Epithelial cell of esophagus (primary cell): ENCODE measurements at regions not wholly inside any gene's neighbourhood (a gene's known extent, or its start where the extent isn't known, plus 50 kb on each side); places are given as distances from the start of the nearest gene placed in this dataset.

Source experiments
- DNase-seq: peaks from one replicate; pipeline ENCODE4 v3.0.0; 2010; ENCODE audit warnings: low read depth
- H3K4me3 ChIP-seq: 2 replicates; pipeline ENCODE4 v1.5.1; 2011; ENCODE audit warnings: mild to moderate bottlenecking, low read length, control low read depth
- TF ChIP-seq, protein P1 (sequence below): IDR thresholded peaks from 2 replicates; pipeline ENCODE4 v1.5.1; 2011; ENCODE audit warnings: low read depth, mild to moderate bottlenecking, low read length, control low read depth, inconsistent platforms; ENCODE audit not compliant: insufficient read depth; ENCODE audit errors: missing control alignments

DNA sequence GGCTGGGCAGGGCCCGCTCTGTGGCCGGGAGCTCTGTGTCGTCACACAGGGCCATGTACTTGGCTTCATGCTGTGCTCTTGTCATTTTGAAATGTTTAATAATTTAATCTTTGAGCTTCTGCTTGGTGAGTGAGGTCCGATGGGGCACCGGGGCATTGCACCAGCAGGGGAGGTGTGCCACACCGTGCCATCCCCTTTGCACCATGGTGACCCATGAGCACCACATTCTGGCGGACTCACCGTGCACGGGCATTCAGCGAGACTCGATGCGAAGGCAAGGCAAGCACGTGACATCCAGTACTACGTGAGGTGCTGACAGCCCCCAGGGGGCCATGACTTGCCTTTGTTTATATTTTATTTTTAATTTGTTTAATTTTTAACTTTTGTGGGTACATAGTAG, 204.3 kb downstream of the URI1 start:
- no peak overlapping the region for H3K4me3 ChIP-seq
- no peak for DNase-seq
- TF ChIP-seq, protein P1, sequence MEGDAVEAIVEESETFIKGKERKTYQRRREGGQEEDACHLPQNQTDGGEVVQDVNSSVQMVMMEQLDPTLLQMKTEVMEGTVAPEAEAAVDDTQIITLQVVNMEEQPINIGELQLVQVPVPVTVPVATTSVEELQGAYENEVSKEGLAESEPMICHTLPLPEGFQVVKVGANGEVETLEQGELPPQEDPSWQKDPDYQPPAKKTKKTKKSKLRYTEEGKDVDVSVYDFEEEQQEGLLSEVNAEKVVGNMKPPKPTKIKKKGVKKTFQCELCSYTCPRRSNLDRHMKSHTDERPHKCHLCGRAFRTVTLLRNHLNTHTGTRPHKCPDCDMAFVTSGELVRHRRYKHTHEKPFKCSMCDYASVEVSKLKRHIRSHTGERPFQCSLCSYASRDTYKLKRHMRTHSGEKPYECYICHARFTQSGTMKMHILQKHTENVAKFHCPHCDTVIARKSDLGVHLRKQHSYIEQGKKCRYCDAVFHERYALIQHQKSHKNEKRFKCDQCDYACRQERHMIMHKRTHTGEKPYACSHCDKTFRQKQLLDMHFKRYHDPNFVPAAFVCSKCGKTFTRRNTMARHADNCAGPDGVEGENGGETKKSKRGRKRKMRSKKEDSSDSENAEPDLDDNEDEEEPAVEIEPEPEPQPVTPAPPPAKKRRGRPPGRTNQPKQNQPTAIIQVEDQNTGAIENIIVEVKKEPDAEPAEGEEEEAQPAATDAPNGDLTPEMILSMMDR = no peak

DNA sequence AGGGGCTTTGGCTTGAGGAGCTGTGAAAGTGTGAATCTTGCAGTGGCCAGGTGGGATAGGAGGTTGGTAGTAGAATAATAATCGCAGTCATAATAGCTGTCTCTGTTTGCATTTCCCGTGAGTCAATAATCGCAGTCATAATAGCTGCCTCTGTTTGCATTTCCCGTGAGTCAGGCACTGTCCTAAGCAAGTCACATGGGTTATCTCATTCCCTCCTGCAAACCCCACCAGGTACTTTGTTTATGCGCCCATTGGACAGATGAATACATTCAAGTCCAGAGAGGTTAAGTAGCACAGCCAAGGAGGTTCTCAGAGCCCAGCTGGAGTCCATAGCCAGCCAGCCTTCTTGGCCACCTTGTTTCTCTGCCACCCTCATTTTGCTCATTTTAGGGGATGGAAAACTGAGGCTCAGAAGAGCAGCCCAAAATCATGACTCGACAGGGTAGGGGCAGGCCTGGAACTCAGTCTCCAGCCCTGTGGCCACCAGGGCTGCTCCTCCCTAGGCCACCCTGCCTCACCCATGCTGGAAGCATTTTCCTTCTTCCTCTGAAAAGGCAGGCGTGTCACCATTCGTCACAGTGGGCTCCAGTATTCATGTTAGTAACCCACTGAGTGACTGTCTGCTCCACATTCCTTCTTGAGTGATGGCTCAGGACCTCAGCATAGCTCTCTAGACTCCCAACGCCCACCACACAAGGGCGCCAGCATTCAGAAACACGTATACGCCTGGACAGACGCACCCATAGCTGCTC, 206.2 kb downstream of the URI1 start:
- no peak overlapping the region for H3K4me3 ChIP-seq
- TF ChIP-seq, protein P1 = no peak
- peak; percentile 17 for DNase-seq

DNA sequence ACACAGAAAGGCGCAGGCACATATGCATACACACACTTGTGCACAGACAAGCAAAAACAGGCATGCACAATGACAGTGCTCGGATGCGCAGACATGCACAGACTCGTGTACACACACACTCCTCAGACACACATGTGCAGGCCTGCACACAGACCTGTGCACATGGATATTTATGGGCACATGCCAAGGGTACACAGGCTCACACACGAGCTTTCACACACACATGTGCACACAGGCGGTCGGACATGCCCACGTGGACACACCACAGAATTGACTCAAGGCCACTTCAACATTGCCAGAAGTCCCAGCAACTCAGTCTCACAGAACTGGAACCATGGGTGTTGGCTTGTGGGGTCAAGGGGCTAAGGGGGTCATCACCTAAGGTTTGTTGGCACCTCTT, 206.8 kb downstream of the URI1 start:
- no peak for DNase-seq
- TF ChIP-seq, protein P1 = no peak
- H3K4me3 ChIP-seq = no peak overlapping the region

DNA sequence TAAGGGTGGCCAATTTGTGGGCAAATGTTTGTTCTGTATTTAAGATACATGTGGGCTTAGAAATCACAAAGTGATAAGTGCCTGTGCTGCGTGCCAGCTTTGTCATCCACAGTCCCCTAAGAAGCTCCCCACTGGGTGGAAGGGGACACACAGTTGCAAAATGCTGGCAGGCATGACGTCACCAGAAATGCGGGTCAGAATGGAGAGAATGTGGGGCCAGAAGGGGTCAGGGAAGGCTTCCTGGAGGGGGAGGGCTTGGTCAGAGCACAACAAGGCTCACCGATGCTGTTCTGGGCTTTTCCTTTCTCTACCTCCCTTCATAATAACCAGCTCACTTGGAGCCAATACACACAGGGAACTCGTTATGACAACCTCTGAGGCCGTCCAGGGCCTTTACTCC, 207.3 kb downstream of the URI1 start:
- TF ChIP-seq, protein P1 = no peak
- no peak for DNase-seq

DNA sequence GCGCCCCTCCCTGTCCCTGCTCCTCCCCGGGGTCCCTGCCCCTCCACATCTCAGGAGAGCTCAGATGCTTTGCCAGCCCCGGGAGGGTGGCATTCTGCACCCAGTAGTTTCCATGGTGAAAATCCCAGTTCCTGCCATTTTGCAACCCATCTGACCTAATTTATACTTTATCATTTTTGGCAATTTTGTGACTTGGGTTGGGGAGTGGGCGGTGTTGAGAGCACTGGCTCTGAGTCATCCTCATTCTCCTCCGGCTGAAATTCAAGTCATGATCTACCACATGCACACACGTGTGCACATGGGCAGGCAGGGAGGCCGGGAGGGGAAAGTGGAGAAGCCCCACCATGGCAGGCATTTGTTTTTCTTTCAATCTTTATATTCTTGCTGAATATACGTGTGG, 208.6 kb downstream of the URI1 start:
- DNase-seq = no peak
- TF ChIP-seq, protein P1 = no peak
- no peak overlapping the region for H3K4me3 ChIP-seq

More for the DNA sequence above, 207.3 kb downstream of the URI1 start:
- no peak overlapping the region for H3K4me3 ChIP-seq

DNA sequence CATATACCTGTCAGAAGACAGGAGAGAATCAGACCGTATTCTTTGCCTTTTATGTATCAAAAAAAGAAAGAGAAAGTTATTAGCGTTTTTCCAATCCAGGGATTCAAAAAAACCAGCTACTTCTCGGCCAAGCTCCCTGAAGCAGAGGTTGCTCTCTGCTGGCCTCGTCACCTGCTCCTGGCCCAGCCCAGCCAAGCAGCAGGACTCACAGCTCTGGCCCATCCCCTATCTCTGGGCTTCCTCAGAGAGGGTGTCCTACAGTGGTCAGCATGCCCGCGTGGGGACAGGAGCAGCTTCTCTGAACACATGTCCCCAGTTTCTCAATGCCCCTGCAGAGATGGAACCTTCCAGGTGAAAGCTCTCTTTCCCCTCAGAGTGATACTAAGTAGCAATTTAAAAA, 209.0 kb downstream of the URI1 start:
- DNase-seq = no peak
- no peak overlapping the region for H3K4me3 ChIP-seq
- TF ChIP-seq, protein P1 = no peak

DNA sequence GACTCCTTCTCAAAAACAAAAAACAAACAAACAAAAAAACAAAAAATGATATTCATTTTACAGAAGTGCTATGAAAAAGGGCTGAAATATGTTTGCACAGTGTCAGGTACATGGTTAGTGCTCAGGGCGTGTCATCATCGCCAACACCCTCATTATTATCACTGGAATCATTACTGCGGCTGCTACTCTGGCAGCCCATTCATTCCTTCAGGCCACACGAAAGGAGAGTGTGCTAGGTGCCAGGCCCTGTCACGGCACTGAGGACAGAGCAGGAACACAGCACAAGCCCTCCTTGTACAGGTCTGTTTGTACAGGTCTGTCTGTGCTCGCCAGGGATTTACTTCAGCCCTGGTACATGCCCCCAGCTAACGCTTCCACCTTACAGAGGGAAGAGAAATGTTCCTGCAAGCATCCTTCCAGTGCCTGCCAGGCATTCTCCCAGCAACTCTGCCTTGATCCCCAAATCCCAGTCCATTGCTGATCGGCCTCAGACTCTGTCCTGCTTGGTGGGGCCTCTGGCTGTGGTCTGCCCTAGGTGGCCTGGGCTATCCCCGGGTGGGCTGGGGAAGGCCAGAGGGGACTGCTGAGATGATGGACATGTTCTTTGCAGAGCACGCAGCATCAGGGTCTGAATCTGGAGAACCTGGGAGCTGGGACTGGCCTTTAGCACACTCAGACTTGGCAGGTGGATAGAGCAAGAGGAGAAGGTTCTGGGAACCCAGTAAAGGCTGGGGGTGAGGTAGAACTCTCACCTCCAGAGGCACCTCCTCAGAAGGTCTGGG, 210.7 kb downstream of the URI1 start:
- H3K4me3 ChIP-seq = no peak overlapping the region
- TF ChIP-seq, protein P1 = no peak
- DNase-seq = no peak
